ENCODE measurements at regions not wholly inside any gene's neighbourhood (a gene's known extent, or its start where the extent isn't known, plus 50 kb on each side); places are given as distances from the start of the nearest gene placed in this dataset.

GRCh38 chr1:164186881-164187280 lies 372.1 kb upstream of the PBX1 start:
- no peak for DNase-seq

- no peak for DNase-seq
Measured at GRCh38 chr1:164188497-164188896, 370.5 kb upstream of the PBX1 start.

- DNase-seq: no peak
Measured at GRCh38 chr1:164191191-164191590, 367.8 kb upstream of the PBX1 start.

- no peak for DNase-seq
Measured at GRCh38 chr1:164210211-164210739, 348.7 kb upstream of the PBX1 start.

- DNase-seq: no peak
Measured at GRCh38 chr1:164223378-164223777, 335.6 kb upstream of the PBX1 start.

GRCh38 chr1:164225011-164225410 lies 334.0 kb upstream of the PBX1 start:
- no peak for DNase-seq

GRCh38 chr1:164226977-164227376 lies 332.0 kb upstream of the PBX1 start:
- DNase-seq: no peak

- DNase-seq: no peak
Measured at GRCh38 chr1:164228928-164229327, 330.1 kb upstream of the PBX1 start.

GRCh38 chr1:164233149-164233548 lies 325.8 kb upstream of the PBX1 start:
- no peak for DNase-seq

- no peak for DNase-seq
Measured at GRCh38 chr1:164240081-164240480, 318.9 kb upstream of the PBX1 start.

GRCh38 chr1:164250365-164250764 lies 308.6 kb upstream of the PBX1 start:
- DNase-seq: no peak

GRCh38 chr1:164256456-164256855 lies 302.5 kb upstream of the PBX1 start:
- no peak for DNase-seq

- no peak for DNase-seq
Measured at GRCh38 chr1:164261691-164262240, 297.2 kb upstream of the PBX1 start.

GRCh38 chr1:164263540-164263939 lies 295.4 kb upstream of the PBX1 start:
- no peak for DNase-seq

- DNase-seq: no peak
Measured at GRCh38 chr1:164265232-164265631, 293.8 kb upstream of the PBX1 start.

GRCh38 chr1:164272156-164272555 lies 286.8 kb upstream of the PBX1 start:
- no peak for DNase-seq

GRCh38 chr1:164296172-164296571 lies 262.8 kb upstream of the PBX1 start:
- DNase-seq: no peak

- DNase-seq: no peak
Measured at GRCh38 chr1:164308101-164308500, 250.9 kb upstream of the PBX1 start.

- no peak for DNase-seq
Measured at GRCh38 chr1:164310166-164310565, 248.8 kb upstream of the PBX1 start.

- DNase-seq: no peak
Measured at GRCh38 chr1:164311377-164311776, 247.6 kb upstream of the PBX1 start.

GRCh38 chr1:164320790-164321731 lies 237.9 kb upstream of the PBX1 start:
- DNase-seq: no peak

GRCh38 chr1:164325786-164326185 lies 233.2 kb upstream of the PBX1 start:
- no peak for DNase-seq

- no peak for DNase-seq
Measured at GRCh38 chr1:164333387-164333786, 225.6 kb upstream of the PBX1 start.

GRCh38 chr1:164337394-164337793 lies 221.6 kb upstream of the PBX1 start:
- no peak for DNase-seq
